GM12872 (cell line): ENCODE measurements at regions not wholly inside any gene's neighbourhood (a gene's known extent, or its start where the extent isn't known, plus 50 kb on each side); places are given as distances from the start of the nearest gene placed in this dataset.

Experiments
- TF ChIP-seq, protein P1 (sequence below): IDR thresholded peaks from 3 replicates; pipeline ENCODE4 v1.5.1; 2011; ENCODE audit warnings: low read depth, mild to moderate bottlenecking, low read length, moderate library complexity; ENCODE audit not compliant: insufficient read depth

DNA sequence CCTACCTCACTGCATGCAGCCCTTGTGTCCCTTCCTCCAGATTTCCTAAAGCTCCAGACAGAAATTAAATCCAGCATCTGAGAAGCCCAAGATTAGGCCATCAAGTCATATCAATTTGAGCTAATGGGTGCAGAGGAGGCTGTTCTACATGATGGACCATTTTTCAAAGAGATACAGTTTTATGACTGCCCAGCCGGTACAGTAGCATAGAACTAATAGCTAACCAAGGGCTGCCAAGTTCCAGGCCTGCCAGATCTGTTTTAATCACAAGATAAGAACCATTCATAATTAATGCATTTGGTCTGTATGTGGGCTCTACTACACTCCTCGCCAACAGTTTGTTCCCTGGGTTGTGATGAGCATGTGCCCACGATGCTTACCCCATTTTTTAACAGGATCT lies 64.9 kb downstream of the PABIR2 start:
- TF ChIP-seq, protein P1, sequence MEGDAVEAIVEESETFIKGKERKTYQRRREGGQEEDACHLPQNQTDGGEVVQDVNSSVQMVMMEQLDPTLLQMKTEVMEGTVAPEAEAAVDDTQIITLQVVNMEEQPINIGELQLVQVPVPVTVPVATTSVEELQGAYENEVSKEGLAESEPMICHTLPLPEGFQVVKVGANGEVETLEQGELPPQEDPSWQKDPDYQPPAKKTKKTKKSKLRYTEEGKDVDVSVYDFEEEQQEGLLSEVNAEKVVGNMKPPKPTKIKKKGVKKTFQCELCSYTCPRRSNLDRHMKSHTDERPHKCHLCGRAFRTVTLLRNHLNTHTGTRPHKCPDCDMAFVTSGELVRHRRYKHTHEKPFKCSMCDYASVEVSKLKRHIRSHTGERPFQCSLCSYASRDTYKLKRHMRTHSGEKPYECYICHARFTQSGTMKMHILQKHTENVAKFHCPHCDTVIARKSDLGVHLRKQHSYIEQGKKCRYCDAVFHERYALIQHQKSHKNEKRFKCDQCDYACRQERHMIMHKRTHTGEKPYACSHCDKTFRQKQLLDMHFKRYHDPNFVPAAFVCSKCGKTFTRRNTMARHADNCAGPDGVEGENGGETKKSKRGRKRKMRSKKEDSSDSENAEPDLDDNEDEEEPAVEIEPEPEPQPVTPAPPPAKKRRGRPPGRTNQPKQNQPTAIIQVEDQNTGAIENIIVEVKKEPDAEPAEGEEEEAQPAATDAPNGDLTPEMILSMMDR, result no peak

DNA sequence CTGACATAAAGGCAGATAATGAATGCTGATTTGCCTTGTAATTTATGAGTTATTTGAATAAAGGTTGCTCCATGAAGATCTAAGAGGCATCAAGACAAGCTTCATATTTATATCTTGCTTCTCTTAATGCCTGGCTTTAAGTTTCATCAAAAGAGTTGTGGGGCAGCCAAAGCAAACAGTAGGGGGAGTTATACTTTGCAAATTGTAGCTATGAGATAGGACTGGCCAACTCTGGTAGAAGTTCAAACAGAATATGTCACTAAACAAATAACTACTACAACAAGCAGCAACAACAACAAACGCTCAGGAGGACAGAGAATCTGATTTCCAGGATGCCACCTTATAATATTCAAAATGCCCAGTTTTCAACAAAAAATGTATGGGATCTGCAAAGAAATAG lies 69.1 kb upstream of the PLAC1 start:
- TF ChIP-seq, protein P1, result 0 out of 3 replicates have a peak, but pooled peaks have one; percentile 19

DNA sequence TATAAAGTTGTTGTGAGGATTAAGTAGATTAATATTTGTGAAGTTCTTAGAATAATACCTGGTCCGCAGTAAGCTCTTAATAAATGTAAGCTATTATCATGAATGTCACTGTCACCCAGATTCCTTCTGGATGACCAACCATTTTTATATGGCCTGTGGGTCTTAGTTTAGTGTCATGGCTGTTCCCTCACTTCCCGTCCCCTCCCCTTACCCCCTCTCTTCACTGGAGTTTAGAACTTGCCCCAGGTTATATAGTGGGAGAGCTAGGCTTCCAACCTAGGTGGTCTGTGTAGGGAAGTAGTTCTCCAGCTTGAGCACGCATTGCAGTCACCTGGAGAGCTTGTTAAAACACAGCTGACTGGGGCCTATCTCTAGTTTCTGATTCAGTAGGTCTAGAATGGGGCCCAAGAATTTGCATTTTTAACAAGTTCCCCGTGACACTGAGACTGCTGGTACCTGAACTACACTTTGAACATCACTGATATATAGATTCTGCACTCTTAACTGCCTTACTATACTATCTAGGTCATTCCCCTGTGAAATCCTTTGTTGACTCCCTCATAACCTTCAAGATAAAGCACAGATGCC lies 66.9 kb upstream of the PLAC1 start:
- TF ChIP-seq, protein P1, result no peak

DNA sequence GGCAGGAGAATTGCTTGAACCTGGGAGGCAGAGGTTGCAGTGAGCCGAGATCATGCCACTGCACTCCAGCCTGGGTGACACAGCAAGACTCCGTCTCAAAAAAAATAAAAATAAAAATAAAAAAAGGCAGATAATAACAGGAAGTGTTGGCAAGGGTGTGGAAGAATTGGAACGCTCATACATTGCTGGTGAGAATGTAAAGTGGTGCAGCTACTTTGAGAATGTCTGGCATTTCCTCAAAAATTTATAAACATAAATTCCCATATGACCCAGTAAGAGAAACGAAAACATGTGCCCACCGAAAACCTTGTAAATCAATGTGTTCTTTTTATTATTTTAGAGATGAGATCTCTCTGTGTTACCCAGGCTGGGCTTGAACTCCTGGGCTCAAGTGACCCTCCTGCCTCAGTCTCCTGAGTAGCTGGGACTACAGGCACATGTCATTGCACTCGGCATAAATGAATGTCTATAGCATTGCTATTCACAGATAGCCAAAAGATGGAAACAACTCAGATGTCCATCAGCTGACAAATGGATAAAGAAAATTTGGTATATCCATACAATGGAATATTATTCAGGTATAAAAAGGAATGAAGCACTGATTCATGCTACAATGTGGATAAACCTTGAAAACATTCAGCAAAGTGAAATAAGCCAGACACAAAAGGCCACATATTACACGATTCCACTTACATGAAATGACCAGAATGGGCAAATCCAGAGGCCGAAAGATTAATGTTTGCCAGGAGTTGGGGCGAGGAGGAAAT lies 63.7 kb upstream of the PLAC1 start:
- TF ChIP-seq, protein P1, result no peak

DNA sequence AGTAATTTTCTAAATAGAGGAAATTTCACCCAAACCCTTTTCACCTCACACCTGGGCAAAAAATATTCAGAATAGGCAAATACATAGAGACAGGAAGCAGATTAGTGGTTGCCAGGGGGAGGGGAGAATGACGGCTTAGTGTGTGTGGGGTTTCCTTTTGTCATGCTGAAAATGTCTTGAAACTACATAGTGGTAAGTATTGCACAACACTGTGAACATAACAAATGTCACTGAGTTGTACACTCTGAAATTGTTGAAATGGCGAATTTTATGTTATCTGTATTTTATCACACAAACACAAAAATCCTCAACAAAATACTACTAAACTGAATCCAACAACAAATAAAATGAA lies 60.7 kb upstream of the PLAC1 start:
- TF ChIP-seq, protein P1, result no peak

DNA sequence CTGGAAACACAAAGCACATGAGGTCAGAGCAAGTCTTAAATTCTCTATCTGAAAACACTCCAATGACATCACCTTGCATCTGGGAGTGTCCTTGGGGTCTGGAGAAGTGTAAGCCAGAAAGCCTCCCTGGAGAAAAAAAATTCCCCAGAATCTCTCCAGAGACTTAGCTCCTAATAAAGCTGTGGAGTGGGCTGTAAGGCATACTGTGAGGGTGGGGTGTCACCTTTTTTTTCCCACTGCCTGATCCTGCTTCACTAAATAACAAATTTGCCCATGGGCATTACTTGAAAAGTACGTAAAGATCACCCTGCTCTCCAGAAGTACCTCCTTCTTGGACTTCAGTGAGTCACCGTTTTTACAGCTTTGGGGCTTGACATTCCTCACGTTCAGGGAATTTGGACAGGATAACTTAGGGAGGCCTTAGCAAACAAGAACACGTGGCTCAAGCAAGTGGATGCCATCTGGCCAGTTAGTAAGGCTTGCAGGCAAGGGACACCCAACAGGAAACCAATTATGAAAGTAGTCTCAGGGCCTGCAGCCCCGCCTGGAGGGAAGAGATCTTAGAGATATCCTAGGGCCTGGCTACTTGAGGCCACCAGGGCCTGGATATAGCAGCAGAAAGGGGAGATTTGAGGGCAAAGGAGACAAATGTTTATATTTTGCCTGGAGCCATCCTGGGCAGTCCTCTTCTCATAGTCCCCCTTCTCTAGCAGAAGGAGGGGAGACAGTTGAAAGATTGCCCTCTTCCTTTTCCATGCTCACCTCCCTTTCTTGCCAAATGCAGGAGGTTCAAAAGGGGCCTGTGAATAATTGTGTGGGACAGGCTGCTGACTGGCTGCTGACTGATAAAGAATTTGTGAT lies 60.1 kb upstream of the PLAC1 start:
- TF ChIP-seq, protein P1, result no peak

DNA sequence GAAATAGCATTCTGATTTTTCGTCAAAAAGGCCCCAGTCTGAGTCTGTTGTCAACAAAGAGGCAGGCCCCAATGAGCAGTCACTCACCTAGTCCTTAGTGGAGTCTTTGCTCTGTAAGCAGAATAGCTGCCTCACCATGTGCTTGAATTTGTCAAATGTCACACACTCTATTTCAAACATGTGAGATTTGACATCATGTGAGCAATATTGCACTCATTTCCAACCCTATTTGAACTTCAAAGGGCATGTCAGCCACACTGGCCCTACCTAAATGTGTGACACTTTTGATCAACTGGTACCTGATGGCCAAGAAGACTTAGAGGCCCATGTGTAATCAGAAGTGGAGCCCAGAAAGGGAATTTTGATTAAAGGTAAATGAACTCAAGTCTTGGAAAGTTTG lies 59.4 kb upstream of the PLAC1 start:
- TF ChIP-seq, protein P1, result no peak
